BE2C (cell line): ENCODE measurements at regions not wholly inside any gene's neighbourhood (a gene's known extent, or its start where the extent isn't known, plus 50 kb on each side); places are given as distances from the start of the nearest gene placed in this dataset.

ENCODE experiments used
- DNase-seq: peaks from one replicate; pipeline ENCODE4 v3.0.0-alpha.2; 2020
- H3K27me3 ChIP-seq: fragments of 250-450 bp; sonication (Bioruptor Pico); 2 replicates; pipeline ENCODE4 v1.5.1; 2020; ENCODE audit warnings: mild to moderate bottlenecking
- H3K36me3 ChIP-seq: fragments of 250-450 bp; sonication (Bioruptor Pico); 2 replicates; pipeline ENCODE4 v1.5.1; 2020; ENCODE audit warnings: mild to moderate bottlenecking
- H3K4me1 ChIP-seq: fragments of 250-450 bp; sonication (Bioruptor Pico); 2 replicates; pipeline ENCODE4 v1.5.1; 2020
- H3K4me3 ChIP-seq: 2 replicates; pipeline ENCODE4 v1.5.1; 2011; ENCODE audit warnings: low read depth, low read length
- H3K9me3 ChIP-seq: fragments of 250-450 bp; sonication (Bioruptor Pico); 2 replicates; pipeline ENCODE4 v1.5.1; 2020
- TF ChIP-seq, protein P1 (sequence below): IDR thresholded peaks from 2 replicates; pipeline ENCODE4 v1.5.1; 2012; ENCODE audit warnings: mild to moderate bottlenecking, low read depth, low read length

DNA sequence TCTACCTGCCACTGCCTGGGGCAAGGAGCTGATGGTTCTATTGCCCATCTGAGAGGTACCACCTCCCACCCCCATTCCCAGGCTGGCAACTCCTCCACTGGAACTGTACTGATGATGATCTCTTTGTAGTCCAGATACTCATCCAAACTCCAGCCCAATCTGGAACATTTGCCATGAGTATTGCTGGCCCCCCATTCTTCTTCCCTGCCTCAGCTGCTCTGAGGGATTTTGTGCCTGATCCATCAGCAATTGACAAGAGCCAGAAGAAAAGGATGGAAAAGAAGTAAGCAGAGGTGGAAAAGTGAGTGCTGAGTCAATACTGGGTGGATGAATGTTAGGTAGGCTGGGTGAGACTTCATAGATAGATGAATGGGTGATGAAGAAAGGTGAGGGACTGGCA, 101.2 kb downstream of the NMUR2 start:
- no peak for DNase-seq
- H3K4me1 ChIP-seq, result no peaks in the 10 kb centered on the region
- TF ChIP-seq, protein P1, sequence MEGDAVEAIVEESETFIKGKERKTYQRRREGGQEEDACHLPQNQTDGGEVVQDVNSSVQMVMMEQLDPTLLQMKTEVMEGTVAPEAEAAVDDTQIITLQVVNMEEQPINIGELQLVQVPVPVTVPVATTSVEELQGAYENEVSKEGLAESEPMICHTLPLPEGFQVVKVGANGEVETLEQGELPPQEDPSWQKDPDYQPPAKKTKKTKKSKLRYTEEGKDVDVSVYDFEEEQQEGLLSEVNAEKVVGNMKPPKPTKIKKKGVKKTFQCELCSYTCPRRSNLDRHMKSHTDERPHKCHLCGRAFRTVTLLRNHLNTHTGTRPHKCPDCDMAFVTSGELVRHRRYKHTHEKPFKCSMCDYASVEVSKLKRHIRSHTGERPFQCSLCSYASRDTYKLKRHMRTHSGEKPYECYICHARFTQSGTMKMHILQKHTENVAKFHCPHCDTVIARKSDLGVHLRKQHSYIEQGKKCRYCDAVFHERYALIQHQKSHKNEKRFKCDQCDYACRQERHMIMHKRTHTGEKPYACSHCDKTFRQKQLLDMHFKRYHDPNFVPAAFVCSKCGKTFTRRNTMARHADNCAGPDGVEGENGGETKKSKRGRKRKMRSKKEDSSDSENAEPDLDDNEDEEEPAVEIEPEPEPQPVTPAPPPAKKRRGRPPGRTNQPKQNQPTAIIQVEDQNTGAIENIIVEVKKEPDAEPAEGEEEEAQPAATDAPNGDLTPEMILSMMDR, result no peak
- no peaks in the 10 kb centered on the region for H3K9me3 ChIP-seq
- no peaks in the 10 kb centered on the region for H3K27me3 ChIP-seq
- H3K4me3 ChIP-seq, result no peak overlapping the region
- H3K36me3 ChIP-seq, result no peaks in the 10 kb centered on the region

- Histone ChIP-seq H3K4me3 (no peak overlapping the region), H3K36me3 (no peaks in the 10 kb centered on the region), H3K27me3 (no peaks in the 10 kb centered on the region), H3K4me1 (no peaks in the 10 kb centered on the region), H3K9me3 (no peaks in the 10 kb centered on the region)
- no peak for DNase-seq
- TF ChIP-seq, protein P1, result no peak
These were observed 107.2 kb downstream of the NMUR2 start for GRCh38 chr5:152297866-152298265.

DNA sequence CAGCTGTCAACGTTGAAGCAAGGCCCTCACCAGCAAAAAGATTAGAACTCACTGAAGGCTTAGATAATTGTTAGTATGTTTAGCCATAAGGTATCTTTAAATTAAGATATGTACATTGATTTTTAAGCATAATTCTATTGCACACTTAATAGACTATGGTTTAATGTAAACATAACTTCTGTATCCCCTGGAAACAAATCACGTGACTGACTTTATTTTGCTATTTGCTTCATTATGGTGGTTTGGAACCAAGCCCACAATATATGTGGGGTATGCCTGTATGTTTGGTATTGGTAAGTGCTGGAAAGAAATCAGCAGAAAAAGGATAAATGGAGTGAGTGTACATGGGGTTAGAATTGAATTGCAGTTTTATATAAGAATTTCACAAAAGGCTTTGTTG, 111.9 kb downstream of the NMUR2 start:
- H3K4me3 ChIP-seq, result no peak overlapping the region
- TF ChIP-seq, protein P1, result no peak
- H3K4me1 ChIP-seq, result no peaks in the 10 kb centered on the region
- no peaks in the 10 kb centered on the region for H3K27me3 ChIP-seq
- H3K36me3 ChIP-seq, result no peaks in the 10 kb centered on the region
- DNase-seq, result no peak
- no peaks in the 10 kb centered on the region for H3K9me3 ChIP-seq

DNA sequence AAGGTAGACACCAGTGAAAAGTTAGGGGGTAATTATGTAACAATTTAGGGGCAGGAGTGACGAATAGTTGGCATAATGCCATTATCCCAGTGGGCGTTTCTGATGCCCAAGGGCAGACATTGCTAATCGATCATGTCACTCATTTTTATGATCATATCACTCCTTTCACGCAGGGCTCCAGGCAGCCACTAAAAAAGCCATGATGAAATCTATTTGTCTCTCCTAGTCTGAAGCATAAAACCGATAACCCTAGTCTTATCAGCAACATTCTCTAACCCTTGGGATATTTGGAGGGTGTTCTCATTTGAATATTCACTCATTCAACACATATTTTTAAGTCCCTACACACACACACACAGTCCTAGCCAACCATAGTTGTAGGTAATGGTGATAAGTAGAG, 114.9 kb downstream of the NMUR2 start:
- TF ChIP-seq, protein P1, result no peak
- Histone ChIP-seq H3K4me3 (no peak overlapping the region), H3K9me3 (no peaks in the 10 kb centered on the region), H3K36me3 (no peaks in the 10 kb centered on the region), H3K4me1 (no peaks in the 10 kb centered on the region), H3K27me3 (no peaks in the 10 kb centered on the region)
- no peak for DNase-seq

DNA sequence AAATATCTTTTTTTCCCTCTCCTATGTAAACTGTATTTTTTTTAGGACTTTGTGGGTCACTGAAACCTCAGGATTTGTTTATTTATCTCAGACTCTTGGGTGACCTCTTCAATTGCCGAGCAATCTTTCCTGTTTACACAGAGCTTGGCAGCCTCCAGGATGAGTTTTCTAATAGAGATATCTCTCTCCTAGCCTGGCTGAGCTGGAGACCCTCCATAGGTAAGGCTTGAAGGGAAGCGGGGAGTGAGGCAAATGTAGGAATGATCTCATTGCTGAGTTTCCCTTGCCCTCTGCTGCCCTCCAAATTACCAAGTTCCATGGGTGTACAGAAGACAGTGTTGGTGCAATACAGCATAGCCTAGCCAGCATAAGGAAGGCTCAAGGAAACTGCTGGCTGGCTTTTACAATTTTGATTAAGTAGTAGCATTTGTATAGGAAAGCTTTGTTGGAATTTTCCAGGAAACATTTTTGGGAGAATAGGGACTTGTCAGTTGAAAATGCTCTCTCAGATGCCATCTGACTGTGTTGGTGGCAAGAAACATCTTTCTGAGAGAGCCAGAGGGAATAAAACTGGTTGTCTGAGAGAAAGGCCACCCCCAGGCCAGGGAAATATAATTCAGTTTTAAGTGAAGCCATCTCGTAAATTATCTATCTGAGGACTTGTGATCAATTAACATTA, 116.0 kb downstream of the NMUR2 start:
- H3K4me3 ChIP-seq, result no peak overlapping the region
- H3K27me3 ChIP-seq, result no peaks in the 10 kb centered on the region
- TF ChIP-seq, protein P1, result no peak
- H3K36me3 ChIP-seq, result no peaks in the 10 kb centered on the region
- H3K9me3 ChIP-seq, result no peaks in the 10 kb centered on the region
- no peaks in the 10 kb centered on the region for H3K4me1 ChIP-seq
- DNase-seq, result no peak

GRCh38 chr5:152288499-152288898, 116.6 kb downstream of the NMUR2 start:
- TF ChIP-seq, protein P1, result no peak
- no peak overlapping the region for H3K4me3 ChIP-seq
- no peaks in the 10 kb centered on the region for H3K27me3 ChIP-seq
- no peaks in the 10 kb centered on the region for H3K4me1 ChIP-seq
- DNase-seq, result no peak
- H3K9me3 ChIP-seq, result no peaks in the 10 kb centered on the region
- no peaks in the 10 kb centered on the region for H3K36me3 ChIP-seq
